ENCODE measurements at regions not wholly inside any gene's neighbourhood (a gene's known extent, or its start where the extent isn't known, plus 50 kb on each side); places are given as distances from the start of the nearest gene placed in this dataset.

- ATAC-seq (no peak), FAIRE-seq (no peak), DNase-seq (ENCODE audit: extremely low read depth in 1 of 4, low spot score in 3 of 4) (no peak)
- H2AFZ ChIP-seq (ENCODE audit: low read depth, low read length) = no peak overlapping the region
- ChIA-PET POLR2A (interaction anchor here (0.6 to 0.7 kb wide), 2 partner anchors 72 to 138 kb away, joined by 3 read pairs; no protein-coding TSS in a partner anchor), CTCF (ENCODE audit: low intra/inter-chr PET ratio) (no interaction called here)
- no peak overlapping the region for H3K4me3 ChIP-seq
- H3K27ac ChIP-seq (ENCODE audit: extremely low read depth, low read depth, low read length) = no peak overlapping the region
- no peak overlapping the region for H3K9ac ChIP-seq (ENCODE audit: insufficient read depth in 1 of 2, low read depth in 2 of 2, low read length in 2 of 2)
- in situ Hi-C loops (cut with MboI) (no loop called here), intact Hi-C loops (cut with micrococcal nuclease) (no loop called here)
- no peaks in the 10 kb centered on the region; the same call in 1 of the 2 replicates for H4K20me1 ChIP-seq (replicated peaks; ENCODE audit: control insufficient read depth, insufficient read depth, low read length)
- H3K4me1 ChIP-seq (replicated peaks in 1 of 2; ENCODE audit: control insufficient read depth in 2 of 2, insufficient read depth in 2 of 2, low read length in 2 of 2) = no peaks in the 10 kb centered on the region
- no peaks in the 10 kb centered on the region for H3K9me1 ChIP-seq (ENCODE audit: control insufficient read depth, insufficient read depth, low read length)
- 9% methylated on average over 27 of the region's 29 CpGs for WGBS (ENCODE audit: insufficient coverage, low coverage, missing lambda C conversion rate)
- H3K4me2 ChIP-seq (ENCODE audit: insufficient read depth, low read length) = no peak overlapping the region
- H3K9me3 ChIP-seq (replicated peaks; ENCODE audit: control insufficient read depth, insufficient read depth, low read depth, low read length) = no peaks in the 10 kb centered on the region
- H3K36me3 ChIP-seq (ENCODE audit: control insufficient read depth, insufficient read depth, low read length) = no peaks in the 10 kb centered on the region
- BruUV-seq (replicated peaks) = no TSS peak
- H3K79me2 ChIP-seq (ENCODE audit: control insufficient read depth, insufficient read depth, low read length) = no peaks in the 10 kb centered on the region
- TF ChIP-seq CREM (IDR thresholded peaks at IDR 0.05; ENCODE audit: low read depth) = no peak
- TF ChIP-seq RFX1 (IDR thresholded peaks at IDR 0.05) = no peak
- H3K27me3 ChIP-seq (ENCODE audit: control insufficient read depth in 2 of 2, insufficient read depth in 2 of 2, low read length in 2 of 2) = peaks cover 3 to 41% of the 10 kb centered on the region in 2 experiments; a peak in 4 of 5 replicates
Measured at GRCh38 chr9:126157826-126158587, 168.6 kb upstream of the MVB12B start.

- DNase-seq (ENCODE audit: extremely low read depth in 1 of 4, low spot score in 3 of 4) (no peak), FAIRE-seq (no peak), ATAC-seq (no peak)
- no TSS peak for BruUV-seq (replicated peaks)
- CTCF ChIA-PET (ENCODE audit: low intra/inter-chr PET ratio) = no interaction called here
- Histone ChIP-seq H3K9me3 (replicated peaks; ENCODE audit: control insufficient read depth, insufficient read depth, low read depth, low read length) (no peaks in the 10 kb centered on the region), H3K4me2 (ENCODE audit: insufficient read depth, low read length) (no peak overlapping the region), H3K9ac (ENCODE audit: insufficient read depth in 1 of 2, low read depth in 2 of 2, low read length in 2 of 2) (no peak overlapping the region), H2AFZ (ENCODE audit: low read depth, low read length) (no peak overlapping the region), H3K4me3 (no peak overlapping the region), H3K27ac (ENCODE audit: extremely low read depth, low read depth, low read length) (no peak overlapping the region), H3K79me2 (ENCODE audit: control insufficient read depth, insufficient read depth, low read length) (no peaks in the 10 kb centered on the region), H4K20me1 (replicated peaks; ENCODE audit: control insufficient read depth, insufficient read depth, low read length) (no peaks in the 10 kb centered on the region; the same call in 1 of the 2 replicates), H3K9me1 (ENCODE audit: control insufficient read depth, insufficient read depth, low read length) (no peaks in the 10 kb centered on the region), H3K36me3 (ENCODE audit: control insufficient read depth, insufficient read depth, low read length) (no peaks in the 10 kb centered on the region), H3K27me3 (ENCODE audit: control insufficient read depth in 2 of 2, insufficient read depth in 2 of 2, low read length in 2 of 2) (peaks cover 3 to 46% of the 10 kb centered on the region in 2 experiments; a peak in 4 of 5 replicates), H3K4me1 (replicated peaks in 1 of 2; ENCODE audit: control insufficient read depth in 2 of 2, insufficient read depth in 2 of 2, low read length in 2 of 2) (no peaks in the 10 kb centered on the region)
- intact Hi-C loops (cut with micrococcal nuclease) = no loop called here
- TF ChIP-seq ZBTB26 (CRISPR knock-in tag; IDR thresholded peaks at IDR 0.05) (no peak), ARID4B (CRISPR knock-in tag; IDR thresholded peaks at IDR 0.05) (no peak), XRCC5 (IDR thresholded peaks at IDR 0.05; ENCODE audit: low read depth, low read length) (no peak), HDAC3 (IDR thresholded peaks at IDR 0.05; ENCODE audit: borderline replicate concordance, partially characterized antibody) (no peak), ZNF561 (CRISPR knock-in tag; conservative IDR thresholded peaks at IDR 0.05) (no peak)
- POLR2A ChIA-PET = no interaction called here
- in situ Hi-C loops (cut with MboI) = no loop called here
- 0% methylated on average over 9 of the region's 10 CpGs for WGBS (ENCODE audit: insufficient coverage, low coverage, missing lambda C conversion rate)
Measured at GRCh38 chr9:126158588-126159429, 167.8 kb upstream of the MVB12B start.

Measured in K562 (cell line).